Prostate gland (tissue), 2 donors: ENCODE measurements at regions not wholly inside any gene's neighbourhood (a gene's known extent, or its start where the extent isn't known, plus 50 kb on each side); places are given as distances from the start of the nearest gene placed in this dataset.

Experiments
- DNase-seq: peaks from one replicate; pipeline ENCODE4 v3.0.0-alpha.2; 2019; ENCODE audit warnings: low spot score
- H3K27ac ChIP-seq, 2 donors: fragments of 200-600 bp; sonication (generic); 2 replicates each; pipeline ENCODE4 v1.5.1; 2017 to 2019
- H3K27me3 ChIP-seq: fragments of 200-600 bp; sonication (generic); replicated peaks from 2 replicates; pipeline ENCODE4 v1.5.1; 2019; ENCODE audit not compliant: insufficient read depth
- H3K36me3 ChIP-seq, 2 donors: fragments of 200-600 bp; sonication (generic); 1 replicate in 1 of 2; 2 replicates in 1 of 2; pipeline versions ENCODE4 v1.5.1 to v1.8.1; 2017 to 2019
- H3K4me1 ChIP-seq: fragments of 200-600 bp; sonication (generic); replicated peaks from 2 replicates; pipeline ENCODE4 v1.5.1; 2019
- H3K4me3 ChIP-seq, 2 donors: fragments of 200-600 bp; sonication (generic); 2 replicates each; pipeline ENCODE4 v1.5.1; 2017 to 2019
- H3K9me3 ChIP-seq: fragments of 200-600 bp; sonication (generic); 2 replicates; pipeline ENCODE4 v1.5.1; 2017
- CTCF ChIP-seq, 4 experiments: fragments of 200-600 bp in 2 of 4; fragments of 450-650 bp in 2 of 4; sonication (generic) in 2 of 4; IDR thresholded peaks; 1 replicate in 3 of 4; 2 replicates in 1 of 4; pipeline ENCODE4 v1.5.1; 2016 to 2019; ENCODE audit warnings: antibody characterized with exemption in 4 of 4, mild to moderate bottlenecking in 2 of 4, moderate library complexity in 2 of 4
- POLR2A ChIP-seq: fragments of 450-650 bp; IDR thresholded peaks from one replicate; pipeline ENCODE4 v1.6.1; 2016; ENCODE audit warnings: antibody characterized with exemption, mild to moderate bottlenecking
- POLR2AphosphoS5 ChIP-seq: sonication (generic); formaldehyde crosslinking; IDR thresholded peaks from one replicate; pipeline ENCODE4 v1.6.1; 2017; ENCODE audit warnings: antibody characterized with exemption
- WGBS: methylation state at CpG from one replicate; pipeline ENCODE4 v1.1.5; 2018; 5-methylcytosine and 5-hydroxymethylcytosine counted together
- intact Hi-C: fragments of 100-400 bp; cut with DNase I; formaldehyde crosslinking; loops from one replicate; pipeline ENCODE4 v1.14.2; 2022

DNA sequence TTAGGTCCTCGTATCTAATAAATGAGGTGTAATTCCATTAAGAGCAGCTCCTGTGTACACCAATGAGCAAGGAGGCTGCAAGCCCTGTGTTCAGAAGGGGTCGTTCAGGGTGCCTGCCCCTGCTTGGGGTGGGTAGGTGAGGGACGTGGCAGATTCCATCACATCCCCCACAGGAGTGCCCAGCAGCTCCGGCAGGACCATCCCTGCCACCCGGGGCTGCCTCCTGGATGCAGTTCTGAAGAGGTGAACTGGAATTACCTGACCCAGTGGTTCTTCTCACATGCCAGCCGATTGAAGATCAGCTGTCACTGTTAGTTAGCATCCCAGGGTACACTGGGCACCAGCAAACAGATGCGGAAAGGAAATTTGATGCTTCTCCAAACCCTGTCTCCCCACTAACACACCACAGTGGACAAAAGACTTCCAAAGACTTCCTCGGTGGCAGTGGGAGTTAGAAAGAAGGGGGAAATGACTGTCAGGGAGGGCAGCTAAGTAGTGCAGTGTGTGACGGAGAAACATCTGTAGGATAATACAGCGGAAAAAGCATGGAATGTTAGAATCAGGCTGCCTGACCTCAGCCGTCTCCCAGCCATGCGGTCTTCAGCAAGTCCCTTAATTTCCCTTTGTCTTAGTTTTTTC lies 313.6 kb upstream of the ZMIZ1 start:
- Histone ChIP-seq H3K9me3 (no peaks in the 10 kb centered on the region), H3K4me1 (no peaks in the 10 kb centered on the region), H3K4me3 (no peak overlapping the region), H3K27me3 (no peaks in the 10 kb centered on the region), H3K36me3 (no peaks in the 10 kb centered on the region), H3K27ac (no peak overlapping the region)
- TF ChIP-seq POLR2A = no peak
- TF ChIP-seq CTCF (IDR thresholded peaks at IDR 0.05) = no peak
- TF ChIP-seq POLR2AphosphoS5 = no peak
- WGBS = 81% methylated on average over 12 of the region's 12 CpGs
- no peak for DNase-seq
- intact Hi-C loops = no loop called here

DNA sequence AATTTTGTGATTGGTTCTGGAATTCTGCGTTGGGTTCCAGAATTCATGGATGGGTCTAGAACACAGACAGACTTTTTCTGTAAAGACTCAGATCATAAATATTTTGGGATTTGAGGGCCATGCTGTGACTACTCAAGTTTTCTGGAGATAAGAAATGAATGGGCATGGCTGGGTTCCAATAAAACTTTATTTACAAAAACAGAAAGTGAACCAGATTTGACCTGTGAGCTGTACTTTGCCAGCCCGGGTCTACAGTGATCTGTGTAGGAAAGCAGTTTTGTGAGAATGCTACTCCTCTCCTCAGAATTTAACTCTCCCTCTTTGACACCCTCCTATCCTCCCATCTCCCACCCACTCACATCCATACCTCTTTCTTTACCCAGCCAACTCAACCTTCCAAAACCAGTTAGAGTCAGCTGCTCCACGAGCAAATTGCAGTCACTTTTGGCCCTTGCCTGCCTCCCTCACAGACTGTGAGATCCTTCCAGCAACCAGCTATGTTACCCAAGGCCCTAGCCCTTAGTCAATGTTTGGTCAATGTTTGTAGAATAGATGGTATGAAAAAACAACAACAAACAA lies 312.8 kb upstream of the ZMIZ1 start:
- no peak for TF ChIP-seq POLR2A
- TF ChIP-seq POLR2AphosphoS5 = no peak
- TF ChIP-seq CTCF (IDR thresholded peaks at IDR 0.05) = no peak
- WGBS = 81% methylated on average over 3 of the region's 3 CpGs
- Histone ChIP-seq H3K9me3 (no peaks in the 10 kb centered on the region), H3K27ac (no peak overlapping the region), H3K27me3 (no peaks in the 10 kb centered on the region), H3K4me3 (no peak overlapping the region), H3K36me3 (no peaks in the 10 kb centered on the region), H3K4me1 (no peaks in the 10 kb centered on the region)
- no peak for DNase-seq
- intact Hi-C loops = no loop called here

DNA sequence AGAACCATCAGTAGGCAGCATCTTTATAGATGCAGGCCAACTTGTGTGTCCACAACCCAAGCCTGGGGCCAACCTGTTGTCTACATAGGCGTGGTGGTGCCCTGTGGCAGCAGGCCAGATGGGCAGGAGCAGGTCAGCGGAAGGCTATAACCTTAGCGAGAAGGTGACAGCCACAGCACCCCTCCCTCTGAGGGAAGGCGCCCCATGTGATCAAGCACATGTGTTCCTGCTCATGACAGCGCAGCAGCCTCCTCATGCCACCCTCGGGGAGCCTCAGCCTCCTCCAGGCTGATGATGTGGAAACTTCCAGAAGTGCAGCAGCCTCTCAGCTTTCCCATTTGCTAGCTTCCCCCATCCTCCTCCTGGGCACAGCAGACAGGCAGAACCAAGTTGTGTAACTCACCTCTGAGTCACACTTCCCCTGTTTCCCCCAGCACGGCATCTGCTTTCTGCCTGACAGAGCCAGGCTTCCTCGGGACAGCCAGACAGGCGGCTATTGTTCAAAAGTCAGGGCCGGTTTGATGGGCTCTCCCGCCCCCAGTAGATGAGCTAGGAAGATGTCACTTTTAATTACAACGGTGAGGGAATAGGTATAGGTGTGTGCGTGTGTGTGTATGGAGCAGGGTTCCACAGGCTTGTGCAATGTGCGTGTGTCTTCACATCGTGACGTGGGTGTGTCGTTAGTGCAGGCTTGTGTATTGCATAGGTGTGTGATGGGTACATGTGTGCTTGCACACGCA lies 312.0 kb upstream of the ZMIZ1 start:
- TF ChIP-seq POLR2A = no peak
- peak; percentile 64 for TF ChIP-seq POLR2AphosphoS5
- intact Hi-C loops = no loop called here
- peak; percentile 55 for DNase-seq
- no peaks in the 10 kb centered on the region for H3K4me1 ChIP-seq
- H3K27me3 ChIP-seq = no peaks in the 10 kb centered on the region
- H3K27ac ChIP-seq = no peak overlapping the region
- H3K9me3 ChIP-seq = no peaks in the 10 kb centered on the region
- H3K36me3 ChIP-seq = no peaks in the 10 kb centered on the region
- H3K4me3 ChIP-seq = no peak overlapping the region
- 48% methylated on average over 18 of the region's 18 CpGs for WGBS

- no peaks in the 10 kb centered on the region for H3K27me3 ChIP-seq
- H3K27ac ChIP-seq = no peak overlapping the region
- H3K4me3 ChIP-seq = no peak overlapping the region
- intact Hi-C loops = no loop called here
- no peak for DNase-seq
- H3K9me3 ChIP-seq = no peaks in the 10 kb centered on the region
- WGBS = 84% methylated on average over 16 of the region's 16 CpGs
- no peaks in the 10 kb centered on the region for H3K36me3 ChIP-seq
- no peaks in the 10 kb centered on the region for H3K4me1 ChIP-seq
- TF ChIP-seq POLR2AphosphoS5 (no peak), CTCF (IDR thresholded peaks at IDR 0.05) (no peak), POLR2A (no peak)
These were observed 311.3 kb upstream of the ZMIZ1 start for GRCh38 chr10:78757344-78757925.

DNA sequence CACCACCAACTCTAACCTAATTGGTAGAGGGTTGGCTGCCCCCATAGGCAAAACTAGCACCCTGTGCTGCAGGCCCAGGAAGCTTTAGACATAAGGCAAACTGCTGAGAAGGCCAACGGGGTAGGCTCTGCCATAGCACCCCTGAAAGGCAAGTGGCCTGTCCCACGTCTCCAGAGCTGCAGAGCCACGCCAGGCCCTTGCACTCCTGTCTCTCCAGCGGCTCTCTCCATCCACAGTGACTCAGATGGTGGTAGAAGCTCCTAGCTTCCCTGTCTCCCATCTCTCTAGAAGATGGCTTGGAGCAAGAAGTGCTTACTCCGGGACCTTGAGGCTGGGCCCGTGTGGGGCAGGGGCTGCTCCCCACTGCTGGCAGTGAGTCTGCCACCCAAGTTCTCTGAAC lies 310.6 kb upstream of the ZMIZ1 start:
- no peaks in the 10 kb centered on the region for H3K36me3 ChIP-seq
- TF ChIP-seq POLR2AphosphoS5 (no peak), CTCF (IDR thresholded peaks at IDR 0.05) (no peak), POLR2A (no peak)
- H3K9me3 ChIP-seq = no peaks in the 10 kb centered on the region
- no peak for DNase-seq
- no peak overlapping the region for H3K4me3 ChIP-seq
- no peaks in the 10 kb centered on the region for H3K27me3 ChIP-seq
- no peaks in the 10 kb centered on the region for H3K4me1 ChIP-seq
- intact Hi-C loops = no loop called here
- WGBS = 97% methylated on average over 6 of the region's 6 CpGs
- no peak overlapping the region for H3K27ac ChIP-seq
